ENCODE measurements at regions not wholly inside any gene's neighbourhood (a gene's known extent, or its start where the extent isn't known, plus 50 kb on each side); places are given as distances from the start of the nearest gene placed in this dataset.

GRCh38 chr5:68957591-68957990, 136.2 kb upstream of the SLC30A5 start:
- TF ChIP-seq CTCF (IDR thresholded peaks at IDR 0.05; ENCODE audit: low read depth, low read length, poor library complexity, severe bottlenecking) (no peak), EZH2phosphoT487 (IDR thresholded peaks at IDR 0.05; ENCODE audit: borderline replicate concordance, low read length) (no peak)

Data from DOHH2 (cell line).